Astrocyte (in vitro differentiated cells and primary cell): ENCODE measurements at regions not wholly inside any gene's neighbourhood (a gene's known extent, or its start where the extent isn't known, plus 50 kb on each side); places are given as distances from the start of the nearest gene placed in this dataset.

Experiments
- DNase-seq: peaks from one replicate; pipeline ENCODE4 v3.0.0-alpha.2; 2010; ENCODE audit warnings: low read depth
- FAIRE-seq: peaks from 2 replicates; lab custom pipeline; 2011; peaks lifted over from hg19 to GRCh38; lab: Jason Lieb, UNC
- H2AFZ ChIP-seq: 2 replicates; pipeline ENCODE4 v1.6.0; 2012; ENCODE audit warnings: low read depth, low read length, inconsistent platforms
- H3K27ac ChIP-seq: 2 replicates; pipeline ENCODE4 v1.5.1; 2011; ENCODE audit warnings: low read depth, low read length, inconsistent platforms
- H3K27me3 ChIP-seq: 2 replicates; pipeline ENCODE4 v1.6.0; 2011; ENCODE audit warnings: low read length, inconsistent platforms; ENCODE audit not compliant: insufficient read depth
- H3K36me3 ChIP-seq: 2 replicates; pipeline ENCODE4 v1.5.1; 2011; ENCODE audit warnings: low read length, inconsistent platforms; ENCODE audit not compliant: insufficient read depth
- H3K4me1 ChIP-seq: 2 replicates; pipeline ENCODE4 v1.5.1; 2011; ENCODE audit warnings: low read length, inconsistent platforms; ENCODE audit not compliant: insufficient read depth
- H3K4me2 ChIP-seq: 2 replicates; pipeline ENCODE4 v1.6.0; 2012; ENCODE audit warnings: low read length, inconsistent platforms
- H3K4me3 ChIP-seq: 2 replicates; pipeline ENCODE4 v1.5.1; 2011; ENCODE audit warnings: low read depth, mild to moderate bottlenecking, low read length, inconsistent platforms; ENCODE audit not compliant: insufficient read depth
- H3K79me2 ChIP-seq: 2 replicates; pipeline ENCODE4 v1.6.0; 2012; ENCODE audit warnings: mild to moderate bottlenecking, low read length, inconsistent platforms; ENCODE audit not compliant: insufficient read depth
- H3K9ac ChIP-seq: 2 replicates; pipeline ENCODE4 v1.6.0; 2012; ENCODE audit warnings: mild to moderate bottlenecking, low read length, inconsistent platforms
- H3K9me3 ChIP-seq: 2 replicates; pipeline ENCODE4 v1.5.1; 2012; ENCODE audit warnings: low read depth, mild to moderate bottlenecking, low read length, inconsistent platforms; ENCODE audit not compliant: insufficient read depth
- H4K20me1 ChIP-seq: 2 replicates; pipeline ENCODE4 v1.6.0; 2012; ENCODE audit warnings: low read length, inconsistent platforms; ENCODE audit not compliant: insufficient read depth
- H3K27ac Mint-ChIP-seq: one replicate; pipeline ENCODE4 v1.8.0; 2021; ENCODE audit warnings: mild to moderate bottlenecking, mixed read lengths; ENCODE audit not compliant: unreplicated experiment
- H3K27me3 Mint-ChIP-seq: one replicate; pipeline ENCODE4 v1.8.0; 2021; ENCODE audit warnings: low read depth, mixed read lengths; ENCODE audit not compliant: unreplicated experiment
- H3K36me3 Mint-ChIP-seq: one replicate; pipeline ENCODE4 v1.8.0; 2021; ENCODE audit warnings: low read depth, mixed read lengths; ENCODE audit not compliant: unreplicated experiment
- H3K4me1 Mint-ChIP-seq: one replicate; pipeline ENCODE4 v1.8.0; 2021; ENCODE audit warnings: low read depth, mixed read lengths; ENCODE audit not compliant: unreplicated experiment
- H3K4me3 Mint-ChIP-seq: one replicate; pipeline ENCODE4 v1.8.0; 2021; ENCODE audit warnings: mild to moderate bottlenecking, moderate library complexity, mixed read lengths; ENCODE audit not compliant: unreplicated experiment
- H3K9me3 Mint-ChIP-seq: one replicate; pipeline ENCODE4 v1.8.0; 2021; ENCODE audit warnings: mild to moderate bottlenecking, mixed read lengths; ENCODE audit not compliant: unreplicated experiment
- CTCF ChIP-seq: IDR thresholded peaks from 2 replicates; pipeline ENCODE4 v1.5.1; 2011; ENCODE audit warnings: low read depth, mild to moderate bottlenecking, inconsistent platforms, low read length, moderate library complexity; ENCODE audit not compliant: insufficient read depth
- EZH2 ChIP-seq: IDR thresholded peaks from 2 replicates; pipeline ENCODE4 v1.6.1; 2012; ENCODE audit warnings: mild to moderate bottlenecking, low read length, inconsistent platforms; ENCODE audit not compliant: insufficient read depth

- Histone ChIP-seq H3K79me2 (no peaks in the 10 kb centered on the region), H3K4me1 (no peaks in the 10 kb centered on the region), H3K4me3 (no peak overlapping the region), H4K20me1 (no peaks in the 10 kb centered on the region), H3K9ac (no peak overlapping the region), H3K36me3 (no peaks in the 10 kb centered on the region), H2AFZ (no peak overlapping the region), H3K9me3 (no peaks in the 10 kb centered on the region), H3K27me3 (no peaks in the 10 kb centered on the region), H3K4me2 (no peak overlapping the region), H3K27ac (no peak overlapping the region)
- FAIRE-seq = no peak
- Mint-ChIP-seq H3K9me3 (no peaks in the 10 kb centered on the region), H3K27me3 (peaks cover 56% of the 10 kb centered on the region), H3K27ac (no peak overlapping the region), H3K4me3 (no peak overlapping the region), H3K4me1 (peaks cover 3% of the 10 kb centered on the region), H3K36me3 (no peaks in the 10 kb centered on the region)
- TF ChIP-seq EZH2 = no peak
- no peak for TF ChIP-seq CTCF
- DNase-seq = no peak
Observed at GRCh38 chr1:17955302-17956285, 152.0 kb upstream of the IGSF21 start.

DNA sequence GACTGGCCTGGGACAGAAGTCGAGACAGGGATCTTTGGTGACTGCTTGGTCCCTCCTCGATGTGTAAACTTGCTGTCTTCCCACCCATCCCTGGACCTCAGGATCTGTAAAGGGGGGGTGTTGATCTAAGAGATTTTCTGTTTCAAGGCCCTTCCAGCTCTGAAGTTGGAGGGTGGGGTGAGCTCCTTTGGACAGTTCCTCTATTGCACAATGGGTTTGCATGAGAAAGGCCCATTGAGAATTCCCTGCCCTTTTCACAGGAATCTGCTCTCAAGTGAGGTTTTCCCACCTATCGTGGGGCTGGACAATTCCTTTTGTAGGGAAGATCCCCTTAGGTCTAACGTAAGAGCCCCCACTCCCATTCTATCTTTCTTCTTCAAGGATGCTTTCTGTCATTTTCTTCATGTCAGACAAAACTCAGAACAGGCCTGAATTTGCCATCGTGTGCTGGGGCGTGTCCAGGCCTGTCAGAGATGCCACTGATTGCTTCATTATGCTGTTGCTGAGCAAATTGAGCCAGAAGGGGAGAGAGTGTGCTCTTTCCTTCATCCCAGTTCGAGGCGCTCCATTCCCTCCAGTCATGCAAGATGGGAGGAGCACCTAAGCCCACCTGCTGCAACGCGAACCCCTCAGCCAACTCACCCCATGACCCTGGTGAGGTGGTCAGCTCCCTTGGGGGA lies 149.9 kb upstream of the IGSF21 start:
- Histone ChIP-seq H3K4me1 (no peaks in the 10 kb centered on the region), H3K4me3 (no peak overlapping the region), H3K9me3 (no peaks in the 10 kb centered on the region), H3K36me3 (no peaks in the 10 kb centered on the region), H3K79me2 (no peaks in the 10 kb centered on the region), H2AFZ (no peak overlapping the region), H3K9ac (no peak overlapping the region), H4K20me1 (no peaks in the 10 kb centered on the region), H3K27me3 (no peaks in the 10 kb centered on the region), H3K4me2 (no peak overlapping the region), H3K27ac (no peak overlapping the region)
- no peak overlapping the region for H3K4me3 Mint-ChIP-seq
- peaks cover 59% of the 10 kb centered on the region for H3K27me3 Mint-ChIP-seq
- DNase-seq (no peak), FAIRE-seq (no peak)
- no peaks in the 10 kb centered on the region for H3K36me3 Mint-ChIP-seq
- no peak for TF ChIP-seq CTCF
- TF ChIP-seq EZH2 = no peak
- H3K9me3 Mint-ChIP-seq = peaks cover 6% of the 10 kb centered on the region
- peaks cover 3% of the 10 kb centered on the region for H3K4me1 Mint-ChIP-seq
- H3K27ac Mint-ChIP-seq = no peak overlapping the region
